IMR-90 (cell line): ENCODE measurements at regions not wholly inside any gene's neighbourhood (a gene's known extent, or its start where the extent isn't known, plus 50 kb on each side); places are given as distances from the start of the nearest gene placed in this dataset.

Experiments
- ATAC-seq: fragments of 200-7000 bp; cut with Tn5 transposase; 2 replicates; pipeline ENCODE4 v1.9.1; 2020; ENCODE audit warnings: low read depth, mild to moderate bottlenecking, moderate library complexity
- BruUV-seq: library from RNA; stranded (reverse); fragments of 400-500 nt; replicated peaks from 2 replicates; lab custom pipeline; 2021; lab: Mats Ljungman, UMichigan
- CTCF ChIA-PET: fragments of 300-600 bp; formaldehyde crosslinking; extraction: SDS; loops from one replicate; lab custom pipeline; 2021; ENCODE audit warnings: antibody characterized with exemption; lab: Yijun Ruan, JAX
- POLR2A ChIA-PET: fragments of 300-600 bp; sonication (Branson Sonifier 250); formaldehyde crosslinking; loops from one replicate; lab custom pipeline; 2022; ENCODE audit warnings: antibody characterized with exemption; ENCODE audit not compliant: unreplicated experiment; lab: Charles Lee
- DNase-seq: peaks from one replicate; pipeline ENCODE4 v3.0.0; 2013
- H2AFZ ChIP-seq: replicated peaks from 2 replicates; pipeline ENCODE3; 2013; ENCODE audit warnings: low read length, mild to moderate bottlenecking; ENCODE audit not compliant: poor library complexity
- H2AK5ac ChIP-seq: 2 replicates; pipeline ENCODE4 v1.6.1; 2013; ENCODE audit warnings: low read depth, low read length, inconsistent platforms
- H2AK9ac ChIP-seq: replicated peaks from 2 replicates; pipeline ENCODE3; 2013; ENCODE audit warnings: mild to moderate bottlenecking, low read depth, low read length, moderate library complexity; ENCODE audit not compliant: poor library complexity
- H2BK120ac ChIP-seq: 2 replicates; pipeline ENCODE4 v1.6.1; 2013; ENCODE audit warnings: low read depth, low read length, inconsistent platforms
- H2BK15ac ChIP-seq: 3 replicates; pipeline ENCODE4 v1.6.1; 2013; ENCODE audit warnings: low read depth, low read length, inconsistent platforms
- H2BK20ac ChIP-seq: 2 replicates; pipeline ENCODE4 v1.6.1; 2013; ENCODE audit warnings: low read depth, mild to moderate bottlenecking, inconsistent platforms, low read length, moderate library complexity
- H2BK5ac ChIP-seq: 2 replicates; pipeline ENCODE4 v1.6.1; 2013; ENCODE audit warnings: mild to moderate bottlenecking, low read depth, low read length, inconsistent platforms; ENCODE audit not compliant: poor library complexity, severe bottlenecking
- H3K14ac ChIP-seq: replicated peaks from 2 replicates; pipeline ENCODE4 v1.6.1; 2013; ENCODE audit warnings: low read depth, low read length, inconsistent platforms
- H3K18ac ChIP-seq: 2 replicates; pipeline ENCODE4 v1.6.1; 2013; ENCODE audit warnings: low read depth, low read length, control low read depth
- H3K23ac ChIP-seq: 2 replicates; pipeline ENCODE4 v1.6.1; 2013; ENCODE audit warnings: low read depth, low read length, inconsistent platforms
- H3K27ac ChIP-seq: 2 replicates; pipeline ENCODE4 v1.5.1; 2013; ENCODE audit warnings: mild to moderate bottlenecking, control low read depth, low read length; ENCODE audit not compliant: insufficient read depth
- H3K27me3 ChIP-seq: 2 replicates; pipeline ENCODE4 v1.6.1; 2013; ENCODE audit warnings: low read length; ENCODE audit not compliant: control insufficient read depth, insufficient read depth
- H3K36me3 ChIP-seq: 2 replicates; pipeline ENCODE4 v1.6.1; 2013; ENCODE audit warnings: low read length, mixed read lengths; ENCODE audit not compliant: control insufficient read depth, insufficient read depth
- H3K4ac ChIP-seq: 2 replicates; pipeline ENCODE4 v1.6.1; 2013; ENCODE audit warnings: low read depth, low read length, inconsistent platforms
- H3K4me1 ChIP-seq: 2 replicates; pipeline ENCODE4 v1.6.1; 2013; ENCODE audit warnings: low read length, mixed read lengths; ENCODE audit not compliant: control insufficient read depth, insufficient read depth
- H3K4me2 ChIP-seq: 2 replicates; pipeline ENCODE4 v1.6.1; 2013; ENCODE audit warnings: low read depth, mild to moderate bottlenecking, control low read depth, low read length, moderate library complexity
- H3K4me3 ChIP-seq: 2 replicates; pipeline ENCODE4 v1.5.1; 2013; ENCODE audit warnings: low read depth, mild to moderate bottlenecking, control low read depth, low read length, moderate library complexity; ENCODE audit not compliant: insufficient read depth
- H3K56ac ChIP-seq: 2 replicates; pipeline ENCODE4 v1.6.1; 2013; ENCODE audit warnings: low read length, inconsistent platforms; ENCODE audit not compliant: insufficient read depth; ENCODE audit errors: extremely low read depth
- H3K79me1 ChIP-seq, 2 experiments: 2 replicates each; pipeline ENCODE4 v1.6.1; 2013; ENCODE audit warnings: low read length in 2 of 2, inconsistent platforms in 1 of 2, low read depth in 1 of 2
- H3K9ac ChIP-seq: 2 replicates; pipeline ENCODE4 v1.6.1; 2013; ENCODE audit warnings: low read depth, low read length, control low read depth
- H3K9me1 ChIP-seq: 2 replicates; pipeline ENCODE4 v1.6.1; 2013; ENCODE audit warnings: low read length, inconsistent platforms; ENCODE audit not compliant: insufficient read depth
- H3K9me3 ChIP-seq: 2 replicates; pipeline ENCODE4 v1.6.1; 2013; ENCODE audit warnings: low read length; ENCODE audit not compliant: control insufficient read depth, insufficient read depth
- H4K20me1 ChIP-seq: 2 replicates; pipeline ENCODE4 v1.6.1; 2013; ENCODE audit warnings: low read length, inconsistent platforms; ENCODE audit not compliant: insufficient read depth
- H4K5ac ChIP-seq: 2 replicates; pipeline ENCODE4 v1.6.1; 2013; ENCODE audit warnings: mild to moderate bottlenecking, low read depth, low read length, control low read depth
- H4K8ac ChIP-seq, 2 experiments: 2 replicates each; pipeline ENCODE4 v1.6.1; 2013; ENCODE audit warnings: low read depth in 2 of 2, low read length in 2 of 2, control low read depth in 1 of 2, inconsistent platforms in 1 of 2
- H4K91ac ChIP-seq: 2 replicates; pipeline ENCODE4 v1.6.1; 2013; ENCODE audit warnings: low read depth, low read length, inconsistent platforms; ENCODE audit not compliant: insufficient read depth
- NFE2L2 ChIP-seq: fragments of 150-350 bp; IDR thresholded peaks from 2 replicates; pipeline ENCODE4 v1.6.1; 2016; ENCODE audit warnings: low read depth, mild to moderate bottlenecking, low read length
- POLR2A ChIP-seq: IDR thresholded peaks from 2 replicates; pipeline ENCODE4 v1.6.1; 2012; ENCODE audit warnings: mild to moderate bottlenecking, low read depth, low read length
- RAD21 ChIP-seq: IDR thresholded peaks from 2 replicates; pipeline ENCODE4 v1.6.1; 2012; ENCODE audit warnings: low read length, improper control_type of control experiment
- RCOR1 ChIP-seq: IDR thresholded peaks from 2 replicates; pipeline ENCODE4 v1.6.1; 2012; ENCODE audit warnings: mild to moderate bottlenecking, low read length, improper control_type of control experiment; ENCODE audit not compliant: insufficient replicate concordance
- USF2 ChIP-seq: fragments of 150-350 bp; IDR thresholded peaks from 2 replicates; pipeline ENCODE4 v1.6.1; 2017; ENCODE audit warnings: mild to moderate bottlenecking, antibody characterized with exemption, low read length, low read depth
- WGBS, 2 experiments: methylation state at CpG; one replicate each; pipeline versions ENCODE4 v1.1.5 to v1.1.7; 2013; ENCODE audit warnings: missing lambda C conversion rate in 2 of 2; ENCODE audit not compliant: insufficient read length in 1 of 2; ENCODE audit errors: extremely low coverage in 2 of 2; 5-methylcytosine and 5-hydroxymethylcytosine counted together
- dilution Hi-C: fragments of 300-500 bp; cut with HindIII; formaldehyde crosslinking; loops from one replicate; pipeline ENCODE4 v1.14.3; 2018; ENCODE audit warnings: low sequenced_read_pairs; ENCODE audit not compliant: unreplicated experiment
- in situ Hi-C: fragments of 300-500 bp; cut with MboI; formaldehyde crosslinking; loops from 3 replicates; pipeline ENCODE4 v1.14.3; 2019; ENCODE audit warnings: low sequenced_read_pairs, inconsistent platforms, mixed read lengths
- intact Hi-C: fragments of 100-400 bp; cut with micrococcal nuclease; formaldehyde crosslinking; loops from 2 replicates; pipeline ENCODE4 v1.10.0; 2022

GRCh38 chr4:23946299-23946698 is 56.5 kb upstream of the PPARGC1A start:
- Histone ChIP-seq H3K4me2 (no peak overlapping the region), H3K9me3 (no peaks in the 10 kb centered on the region), H3K4me3 (no peak overlapping the region), H3K36me3 (no peaks in the 10 kb centered on the region), H3K18ac (no peak overlapping the region; the same call in 1 of the 2 replicates), H3K56ac (no peak overlapping the region), H4K8ac (peak overlapping the region; percentile 11 to 32; a peak in 2 of 4 replicates), H3K14ac (peak overlapping the region; percentile 81), H3K79me1 (no peaks in the 10 kb centered on the region), H2BK20ac (peak overlapping the region; percentile 87), H4K20me1 (no peaks in the 10 kb centered on the region), H3K4ac (peak overlapping the region; percentile 69; the same call in 1 of the 2 replicates), H3K23ac (no peak overlapping the region), H4K5ac (no peak overlapping the region), H2AFZ (no peak overlapping the region), H2BK5ac (no peak overlapping the region), H3K27ac (no peak overlapping the region), H3K27me3 (no peaks in the 10 kb centered on the region), H3K4me1 (no peaks in the 10 kb centered on the region; the same call in 1 of the 2 replicates), H2AK9ac (no peak overlapping the region), H3K9ac (no peak overlapping the region), H4K91ac (0 out of 2 replicates have a peak overlapping the region, but pooled peaks have one; percentile 11), H3K9me1 (no peaks in the 10 kb centered on the region; the same call in 1 of the 2 replicates), H2BK120ac (peak overlapping the region; percentile 95), H2AK5ac (peak overlapping the region; percentile 83), H2BK15ac (peak overlapping the region; percentile 29; the same call in 1 of the 3 replicates)
- dilution Hi-C loops = no loop called here
- ChIA-PET POLR2A (no interaction called here), CTCF (interaction anchor here (0.6 kb wide), 2 partner anchors 476 to 618 kb away, joined by 6 read pairs; no protein-coding TSS in a partner anchor)
- in situ Hi-C loops = no loop called here
- TF ChIP-seq NFE2L2 (no peak), POLR2A (no peak), RAD21 (no peak), RCOR1 (no peak), USF2 (no peak)
- DNase-seq (no peak), ATAC-seq (no peak)
- 100% methylated on average over 5 of the region's 6 CpGs; no CpG with 5 or more reads in 1 of the 2 experiments for WGBS, 2 experiments
- intact Hi-C loops = no loop called here
- BruUV-seq = no TSS peak
